ENCODE measurements at regions not wholly inside any gene's neighbourhood (a gene's known extent, or its start where the extent isn't known, plus 50 kb on each side); places are given as distances from the start of the nearest gene placed in this dataset.

GRCh38 chr6:21309807-21310221 lies 283.7 kb upstream of the SOX4 start:
- no peak for TF ChIP-seq POLR2A (IDR thresholded peaks at IDR 0.05)
- TF ChIP-seq CTCF (IDR thresholded peaks at IDR 0.05), result no peak
- TF ChIP-seq POLR2AphosphoS5 (IDR thresholded peaks at IDR 0.05), result no peak
- no peak for DNase-seq (ENCODE audit: low spot score in 2 of 2)
- intact Hi-C loops (cut with DNase I; ENCODE audit: low total_unique reads), result no loop called here
- Histone ChIP-seq H3K27ac (no peak overlapping the region), H3K27me3 (no peaks in the 10 kb centered on the region), H3K36me3 (no peaks in the 10 kb centered on the region), H3K9me3 (no peaks in the 10 kb centered on the region), H3K4me3 (peak overlapping the region in 2 of 3 donors; percentile 13 to 38), H3K4me1 (no peaks in the 10 kb centered on the region)

- no peak for DNase-seq (ENCODE audit: low spot score in 2 of 2)
- H3K36me3 ChIP-seq, result no peaks in the 10 kb centered on the region
- H3K27me3 ChIP-seq, result no peaks in the 10 kb centered on the region
- H3K9me3 ChIP-seq, result no peaks in the 10 kb centered on the region
- no peak for TF ChIP-seq POLR2A (IDR thresholded peaks at IDR 0.05)
- no peak for TF ChIP-seq CTCF (IDR thresholded peaks at IDR 0.05)
- no peak for TF ChIP-seq POLR2AphosphoS5 (IDR thresholded peaks at IDR 0.05)
- no peaks in the 10 kb centered on the region for H3K4me1 ChIP-seq
- H3K4me3 ChIP-seq, result no peak overlapping the region
- no peak overlapping the region for H3K27ac ChIP-seq
- intact Hi-C loops (cut with DNase I; ENCODE audit: low total_unique reads), result no loop called here
Measured at GRCh38 chr6:21310568-21311140, 282.9 kb upstream of the SOX4 start.

GRCh38 chr6:21312118-21312517 lies 281.4 kb upstream of the SOX4 start:
- H3K36me3 ChIP-seq, result no peaks in the 10 kb centered on the region
- H3K4me3 ChIP-seq, result no peak overlapping the region
- no peaks in the 10 kb centered on the region for H3K27me3 ChIP-seq
- peak overlapping the region; percentile 21 to 70 for H3K27ac ChIP-seq
- intact Hi-C loops (cut with DNase I; ENCODE audit: low total_unique reads), result no loop called here
- H3K4me1 ChIP-seq, result no peaks in the 10 kb centered on the region
- no peaks in the 10 kb centered on the region for H3K9me3 ChIP-seq
- DNase-seq (ENCODE audit: low spot score in 2 of 2), result peak in 1 of 2 donors; percentile 85
- TF ChIP-seq POLR2A (IDR thresholded peaks at IDR 0.05), result no peak

- Histone ChIP-seq H3K27ac (no peak overlapping the region), H3K9me3 (no peaks in the 10 kb centered on the region), H3K4me1 (no peaks in the 10 kb centered on the region), H3K4me3 (no peak overlapping the region), H3K36me3 (no peaks in the 10 kb centered on the region), H3K27me3 (no peaks in the 10 kb centered on the region)
- no peak for TF ChIP-seq POLR2AphosphoS5 (IDR thresholded peaks at IDR 0.05)
- no peak for TF ChIP-seq CTCF (IDR thresholded peaks at IDR 0.05)
- TF ChIP-seq POLR2A (IDR thresholded peaks at IDR 0.05), result no peak
- no peak for DNase-seq (ENCODE audit: low spot score in 2 of 2)
- intact Hi-C loops (cut with DNase I; ENCODE audit: low total_unique reads), result no loop called here
Measured at GRCh38 chr6:21317642-21318041, 275.9 kb upstream of the SOX4 start.

- Histone ChIP-seq H3K4me3 (no peak overlapping the region), H3K36me3 (no peaks in the 10 kb centered on the region), H3K4me1 (no peaks in the 10 kb centered on the region), H3K27me3 (no peaks in the 10 kb centered on the region), H3K9me3 (no peaks in the 10 kb centered on the region), H3K27ac (no peak overlapping the region)
- DNase-seq (ENCODE audit: low spot score in 2 of 2), result no peak
- intact Hi-C loops (cut with DNase I; ENCODE audit: low total_unique reads), result no loop called here
- no peak for TF ChIP-seq CTCF (IDR thresholded peaks at IDR 0.05)
- TF ChIP-seq POLR2AphosphoS5 (IDR thresholded peaks at IDR 0.05), result no peak
- no peak for TF ChIP-seq POLR2A (IDR thresholded peaks at IDR 0.05)
Measured at GRCh38 chr6:21321076-21321475, 272.5 kb upstream of the SOX4 start.

- Histone ChIP-seq H3K36me3 (no peaks in the 10 kb centered on the region), H3K27ac (no peak overlapping the region), H3K4me1 (no peaks in the 10 kb centered on the region), H3K4me3 (no peak overlapping the region), H3K9me3 (no peaks in the 10 kb centered on the region), H3K27me3 (no peaks in the 10 kb centered on the region)
- intact Hi-C loops (cut with DNase I; ENCODE audit: low total_unique reads), result no loop called here
- no peak for DNase-seq (ENCODE audit: low spot score in 2 of 2)
- TF ChIP-seq POLR2AphosphoS5 (IDR thresholded peaks at IDR 0.05), result no peak
- TF ChIP-seq CTCF (IDR thresholded peaks at IDR 0.05), result no peak
- TF ChIP-seq POLR2A (IDR thresholded peaks at IDR 0.05), result no peak
Measured at GRCh38 chr6:21321531-21321930, 272.0 kb upstream of the SOX4 start.
